H1 (cell line): ENCODE measurements at regions not wholly inside any gene's neighbourhood (a gene's known extent, or its start where the extent isn't known, plus 50 kb on each side); places are given as distances from the start of the nearest gene placed in this dataset.

ENCODE experiments used
- CTCF ChIA-PET: fragments of 300-600 bp; sonication (Branson Sonifier 250); formaldehyde crosslinking; loops from one replicate; lab custom pipeline; 2021; ENCODE audit not compliant: partially characterized antibody; lab: Charles Lee
- POLR2A ChIA-PET: fragments of 300-600 bp; sonication (Branson Sonifier 250); formaldehyde crosslinking; loops from one replicate; lab custom pipeline; 2021; ENCODE audit warnings: inconsistent platforms; ENCODE audit not compliant: partially characterized antibody; lab: Charles Lee
- DNase-seq, 2 experiments: peaks; one replicate each; pipeline versions ENCODE4 v3.0.0 to v3.0.0-alpha.2; 2010 to 2022; ENCODE audit warnings: low spot score in 2 of 2, low read depth in 1 of 2, mixed read lengths in 1 of 2
- FAIRE-seq: peaks from 2 replicates; lab custom pipeline; 2011; peaks lifted over from hg19 to GRCh38; lab: Jason Lieb, UNC
- H2AFZ ChIP-seq: 2 replicates; pipeline ENCODE4 v1.8.1; 2012; ENCODE audit warnings: low read length, inconsistent platforms
- H2AK5ac ChIP-seq: 2 replicates; pipeline ENCODE4 v1.6.1; 2013; ENCODE audit warnings: low read depth, low read length
- H2BK120ac ChIP-seq: replicated peaks from 2 replicates; pipeline ENCODE3; 2013; ENCODE audit warnings: low read depth, low read length, inconsistent platforms
- H2BK12ac ChIP-seq: 2 replicates; pipeline ENCODE4 v1.6.1; 2013; ENCODE audit warnings: low read depth, low read length
- H2BK15ac ChIP-seq: 2 replicates; pipeline ENCODE4 v1.6.1; 2013; ENCODE audit warnings: low read length
- H2BK20ac ChIP-seq: 2 replicates; pipeline ENCODE4 v1.6.1; 2013; ENCODE audit warnings: low read length
- H2BK5ac ChIP-seq: 2 replicates; pipeline ENCODE4 v1.6.1; 2013; ENCODE audit warnings: low read depth, low read length
- H3K14ac ChIP-seq: 2 replicates; pipeline ENCODE4 v1.6.1; 2013; ENCODE audit warnings: inconsistent platforms; ENCODE audit not compliant: insufficient read length
- H3K18ac ChIP-seq: 2 replicates; pipeline ENCODE4 v1.6.1; 2013; ENCODE audit warnings: low read length; ENCODE audit errors: extremely low read depth
- H3K23ac ChIP-seq: 2 replicates; pipeline ENCODE4 v1.6.1; 2013; ENCODE audit warnings: inconsistent platforms; ENCODE audit not compliant: insufficient read length
- H3K23me2 ChIP-seq: 2 replicates; pipeline ENCODE4 v1.6.1; 2013; ENCODE audit warnings: low read depth, low read length
- H3K27ac ChIP-seq: 2 replicates; pipeline ENCODE4 v1.6.1; 2011; ENCODE audit warnings: low read depth, low read length, inconsistent platforms
- H3K27me3 ChIP-seq, 4 experiments: replicated peaks in 1 of 4; 1 replicate in 1 of 4; 2 replicates in 3 of 4; pipeline versions ENCODE4 v1.6.1 to v1.8.1; 2011 to 2013; ENCODE audit warnings: low read length in 3 of 4, mild to moderate bottlenecking in 3 of 4, inconsistent platforms in 2 of 4, mixed read lengths in 2 of 4, moderate library complexity in 1 of 4; ENCODE audit not compliant: control insufficient read depth in 3 of 4, insufficient read depth in 3 of 4; ENCODE audit errors: extremely low read depth in 1 of 4
- H3K36me3 ChIP-seq, 4 experiments: 2 replicates each; pipeline versions ENCODE4 v1.6.1 to v1.8.1; 2011 to 2013; ENCODE audit warnings: mild to moderate bottlenecking in 4 of 4, low read length in 3 of 4, moderate library complexity in 2 of 4, control low read depth in 1 of 4, inconsistent platforms in 1 of 4; ENCODE audit not compliant: insufficient read depth in 4 of 4, control insufficient read depth in 2 of 4
- H3K4ac ChIP-seq: replicated peaks from 2 replicates; pipeline ENCODE3; 2013; ENCODE audit warnings: low read length, low read depth, mixed read lengths, inconsistent platforms; ENCODE audit not compliant: insufficient read length
- H3K4me1 ChIP-seq, 4 experiments: replicated peaks in 1 of 4; 1 replicate in 1 of 4; 2 replicates in 3 of 4; pipeline versions ENCODE4 v1.6.1 to v1.8.1; 2011 to 2013; ENCODE audit warnings: low read length in 3 of 4, inconsistent platforms in 2 of 4, mixed read lengths in 1 of 4; ENCODE audit not compliant: insufficient read depth in 4 of 4, control insufficient read depth in 3 of 4
- H3K4me2 ChIP-seq, 2 experiments: 2 replicates each; pipeline versions ENCODE4 v1.6.1 to v1.8.1; 2011 to 2013; ENCODE audit warnings: low read depth in 2 of 2, low read length in 2 of 2, control low read depth in 1 of 2, inconsistent platforms in 1 of 2, mild to moderate bottlenecking in 1 of 2; ENCODE audit not compliant: insufficient read depth in 1 of 2
- H3K4me3 ChIP-seq, 4 experiments: fragments of 200-600, 300-600 bp in 1 of 4; sonication (generic), shearing (Covaris generic), sonication (Bioruptor Twin) in 1 of 4; 2 replicates each; pipeline versions ENCODE4 v1.5.1 to v1.8.1; 2011 to 2016; ENCODE audit warnings: low read length in 4 of 4, low read depth in 3 of 4, control low read depth in 2 of 4, inconsistent platforms in 2 of 4, mild to moderate bottlenecking in 2 of 4, mixed read lengths in 1 of 4, moderate library complexity in 1 of 4; ENCODE audit not compliant: insufficient read depth in 2 of 4; ENCODE audit errors: extremely low read depth in 1 of 4
- H3K56ac ChIP-seq: replicated peaks from 2 replicates; pipeline ENCODE3; 2013; ENCODE audit warnings: low read depth, mild to moderate bottlenecking, mixed read lengths, low read length, inconsistent platforms; ENCODE audit not compliant: insufficient read length
- H3K79me1 ChIP-seq: 2 replicates; pipeline ENCODE4 v1.6.1; 2013; ENCODE audit warnings: low read depth, low read length, control low read depth
- H3K79me2 ChIP-seq, 2 experiments: 2 replicates each; pipeline versions ENCODE4 v1.6.1 to v1.8.1; 2012 to 2013; ENCODE audit warnings: low read length in 2 of 2, mild to moderate bottlenecking in 2 of 2, inconsistent platforms in 1 of 2; ENCODE audit not compliant: insufficient read depth in 2 of 2, control insufficient read depth in 1 of 2
- H3K9ac ChIP-seq, 4 experiments: replicated peaks in 1 of 4; 1 replicate in 1 of 4; 2 replicates in 3 of 4; pipeline versions ENCODE4 v1.6.1 to v1.8.1; 2011 to 2013; ENCODE audit warnings: low read depth in 3 of 4, low read length in 3 of 4, control low read depth in 2 of 4, mild to moderate bottlenecking in 2 of 4, moderate library complexity in 2 of 4, inconsistent platforms in 1 of 4; ENCODE audit errors: extremely low read depth in 1 of 4
- H3K9me3 ChIP-seq, 2 experiments: 2 replicates each; pipeline versions ENCODE4 v1.6.1 to v1.8.1; 2012 to 2013; ENCODE audit warnings: mild to moderate bottlenecking in 2 of 2, moderate library complexity in 2 of 2, control low read depth in 1 of 2, inconsistent platforms in 1 of 2, low read depth in 1 of 2, low read length in 1 of 2, mixed read lengths in 1 of 2; ENCODE audit not compliant: insufficient read depth in 2 of 2
- H4K20me1 ChIP-seq, 2 experiments: replicated peaks in 1 of 2; 2 replicates each; pipeline versions ENCODE3 to v1.8.1; 2011 to 2013; ENCODE audit warnings: inconsistent platforms in 2 of 2, low read length in 2 of 2, mild to moderate bottlenecking in 1 of 2; ENCODE audit not compliant: insufficient read depth in 2 of 2, control insufficient read depth in 1 of 2
- H4K5ac ChIP-seq: 2 replicates; pipeline ENCODE4 v1.6.1; 2013; ENCODE audit warnings: low read length, low read depth, mixed read lengths, inconsistent platforms; ENCODE audit not compliant: insufficient read length
- H4K8ac ChIP-seq: 2 replicates; pipeline ENCODE4 v1.8.0; 2013; ENCODE audit warnings: mild to moderate bottlenecking, moderate library complexity, low read length, inconsistent platforms; ENCODE audit not compliant: insufficient read depth; ENCODE audit errors: extremely low read depth
- H4K91ac ChIP-seq: replicated peaks from 2 replicates; pipeline ENCODE3; 2013; ENCODE audit warnings: low read length, mixed read lengths, inconsistent platforms; ENCODE audit not compliant: insufficient read length
- ATF2 ChIP-seq: IDR thresholded peaks from 2 replicates; pipeline ENCODE4 v1.6.1; 2012; ENCODE audit warnings: low read length, inconsistent platforms
- BACH1 ChIP-seq: IDR thresholded peaks from 2 replicates; pipeline ENCODE4 v1.6.1; 2012; ENCODE audit warnings: low read length, improper control_type of control experiment
- BRCA1 ChIP-seq: IDR thresholded peaks from 2 replicates; pipeline ENCODE4 v1.6.1; 2012; ENCODE audit warnings: low read depth, low read length, improper control_type of control experiment
- CBX5 ChIP-seq: fragments of 300-800, 300-1000 bp; sonication (generic); IDR thresholded peaks from 2 replicates; pipeline ENCODE4 v1.7.1; 2016; ENCODE audit warnings: antibody characterized with exemption, low read length, low read depth
- CTBP2 ChIP-seq: IDR thresholded peaks from 2 replicates; pipeline ENCODE4 v1.7.0; 2011; ENCODE audit warnings: borderline replicate concordance, mild to moderate bottlenecking, moderate library complexity, mixed read lengths, low read length; ENCODE audit not compliant: insufficient read depth, insufficient read length
- JUND ChIP-seq: IDR thresholded peaks from 2 replicates; pipeline ENCODE4 v1.6.1; 2011; ENCODE audit warnings: mild to moderate bottlenecking, improper control_type of control experiment, low read length
- NANOG ChIP-seq: IDR thresholded peaks from 2 replicates; pipeline ENCODE4 v1.6.1; 2011; ENCODE audit warnings: low read length, low read depth, mild to moderate bottlenecking, inconsistent platforms; ENCODE audit not compliant: insufficient read depth, poor library complexity, severe bottlenecking
- POLR2A ChIP-seq, 2 experiments: IDR thresholded peaks; 1 replicate in 1 of 2; 2 replicates in 1 of 2; pipeline ENCODE4 v1.6.1; 2011; ENCODE audit warnings: low read depth in 2 of 2, low read length in 2 of 2, mild to moderate bottlenecking in 2 of 2; ENCODE audit errors: control extremely low read depth in 1 of 2
- WGBS, 2 experiments: shearing (Covaris generic) in 1 of 2; methylation state at CpG; one replicate each; pipeline versions ENCODE4 v1.1.6 to v1.1.7; 2013 to 2015; ENCODE audit warnings: low lambda C conversion rate in 2 of 2, mixed read lengths in 2 of 2, inconsistent platforms in 1 of 2, low coverage in 1 of 2, missing lambda C conversion rate in 1 of 2; ENCODE audit not compliant: insufficient replicate concordance in 2 of 2, insufficient coverage in 1 of 2, insufficient read length in 1 of 2; ENCODE audit errors: extremely low coverage in 1 of 2, missing lambda C conversion rate in 1 of 2; 5-methylcytosine and 5-hydroxymethylcytosine counted together

- CTCF ChIA-PET, result interaction anchor here (0.8 to 6.6 kb wide), 5 partner anchors 19 to 283 kb away, joined by 4 to 27 read pairs (median 9); no protein-coding TSS in a partner anchor
- 81% methylated on average over 5 of the region's 5 CpGs; no CpG with 5 or more reads in 1 of the 2 experiments for WGBS, 2 experiments
- TF ChIP-seq ATF2 (no peak), JUND (no peak), CBX5 (no peak), NANOG (no peak), POLR2A (IDR thresholded peaks at IDR 0.05; ENCODE audit: control extremely low read depth in 1 of 2, low read depth in 2 of 2, low read length in 2 of 2) (no peak), BRCA1 (no peak), BACH1 (no peak), CTBP2 (no peak)
Measured at GRCh38 chr10:124278356-124278755, 140.4 kb downstream of the OAT start.

More at GRCh38 chr10:124278356-124278755, 140.4 kb downstream of the OAT start:
- no peak overlapping the region for H3K23ac ChIP-seq
- no peak overlapping the region for H2BK120ac ChIP-seq
- no peak overlapping the region for H2BK20ac ChIP-seq
- no peak overlapping the region for H2BK5ac ChIP-seq
- H4K8ac ChIP-seq, result no peak overlapping the region
- no peaks in the 10 kb centered on the region for H3K79me1 ChIP-seq
- no peaks in the 10 kb centered on the region for H3K23me2 ChIP-seq
- H2AFZ ChIP-seq, result no peak overlapping the region
- no peaks in the 10 kb centered on the region for H3K79me2 ChIP-seq
- no peak overlapping the region for H3K18ac ChIP-seq
- H3K9me3 ChIP-seq, result peaks cover 6 to 7% of the 10 kb centered on the region in 2 experiments; a peak in 3 of 4 replicates
- no peaks in the 10 kb centered on the region for H3K4me1 ChIP-seq
- H3K9ac ChIP-seq, result no peak overlapping the region
- FAIRE-seq (no peak), DNase-seq (no peak)
- POLR2A ChIA-PET, result no interaction called here
- no peaks in the 10 kb centered on the region for H3K36me3 ChIP-seq
- no peak overlapping the region for H2AK5ac ChIP-seq
- H2BK12ac ChIP-seq, result no peak overlapping the region
- H4K91ac ChIP-seq, result no peak overlapping the region
- no peak overlapping the region for H3K4ac ChIP-seq
- H3K14ac ChIP-seq, result no peak overlapping the region
- H4K20me1 ChIP-seq, result no peaks in the 10 kb centered on the region
- no peak overlapping the region for H2BK15ac ChIP-seq
- H4K5ac ChIP-seq, result no peak overlapping the region
- no peak overlapping the region for H3K56ac ChIP-seq
- no peaks in the 10 kb centered on the region for H3K27me3 ChIP-seq
- H3K4me3 ChIP-seq, result no peak overlapping the region
- H3K27ac ChIP-seq, result no peak overlapping the region
- no peak overlapping the region for H3K4me2 ChIP-seq
